OCI-LY3 (cell line): ENCODE measurements at regions not wholly inside any gene's neighbourhood (a gene's known extent, or its start where the extent isn't known, plus 50 kb on each side); places are given as distances from the start of the nearest gene placed in this dataset.

Experiments used
- CTCF ChIP-seq: fragments of 200-600, 300-600 bp; sonication (generic); IDR thresholded peaks from 2 replicates; pipeline ENCODE4 v1.5.1; 2014; ENCODE audit warnings: antibody characterized with exemption, low read length, low read depth
- EZH2phosphoT487 ChIP-seq: fragments of 200-600 bp; shearing (Covaris generic); IDR thresholded peaks from 2 replicates; pipeline ENCODE4 v1.6.1; 2018; ENCODE audit warnings: antibody characterized with exemption, mixed run types, low read depth

GRCh38 chr14:80433811-80434210, 222.5 kb upstream of the DIO2 start:
- TF ChIP-seq CTCF (no peak), EZH2phosphoT487 (no peak)
